A673 (cell line): ENCODE measurements at regions not wholly inside any gene's neighbourhood (a gene's known extent, or its start where the extent isn't known, plus 50 kb on each side); places are given as distances from the start of the nearest gene placed in this dataset.

ENCODE experiments used
- BruUV-seq: library from RNA; stranded (reverse); fragments of 400-500 nt; replicated peaks from 2 replicates; lab custom pipeline; 2021; lab: Mats Ljungman, UMichigan
- CTCF ChIA-PET: fragments of 300-600 bp; sonication (Branson Sonifier 250); formaldehyde crosslinking; loops from one replicate; lab custom pipeline; 2022; ENCODE audit warnings: antibody characterized with exemption; lab: Charles Lee
- POLR2A ChIA-PET: fragments of 300-600 bp; sonication (Branson Sonifier 250); formaldehyde crosslinking; loops from one replicate; lab custom pipeline; 2022; ENCODE audit warnings: antibody characterized with exemption; ENCODE audit not compliant: low non-redundant PET; lab: Charles Lee
- DNase-seq: peaks from one replicate; pipeline ENCODE4 v3.0.0-alpha.2; 2015; ENCODE audit warnings: low spot score
- H3K27ac ChIP-seq: fragments of 200-600 bp; sonication (generic); 2 replicates; pipeline ENCODE4 v1.5.1; 2016; ENCODE audit warnings: mixed run types, low read depth, mild to moderate bottlenecking, mixed read lengths, antibody characterized with exemption, low read length; ENCODE audit not compliant: poor library complexity, severe bottlenecking
- H3K27me3 ChIP-seq: fragments of 200-600 bp; sonication (generic); replicated peaks from 2 replicates; pipeline ENCODE4 v1.6.1; 2017; ENCODE audit warnings: mixed run types, low read depth, mild to moderate bottlenecking, mixed read lengths, antibody characterized with exemption, low read length; ENCODE audit not compliant: insufficient read depth, poor library complexity
- H3K36me3 ChIP-seq: fragments of 200-600 bp; sonication (generic); 2 replicates; pipeline ENCODE4 v1.6.1; 2016; ENCODE audit warnings: mixed run types, mild to moderate bottlenecking, mixed read lengths, antibody characterized with exemption, low read length; ENCODE audit not compliant: insufficient read depth, poor library complexity, severe bottlenecking
- H3K4me1 ChIP-seq: fragments of 200-600 bp; sonication (generic); 2 replicates; pipeline ENCODE4 v1.6.1; 2017; ENCODE audit warnings: mixed run types, mild to moderate bottlenecking, mixed read lengths, antibody characterized with exemption, low read length; ENCODE audit not compliant: insufficient read depth, poor library complexity, severe bottlenecking
- H3K4me3 ChIP-seq: fragments of 200-600 bp; sonication (generic); 2 replicates; pipeline ENCODE4 v1.5.1; 2016; ENCODE audit warnings: low read depth, mixed run types, mild to moderate bottlenecking, mixed read lengths, low read length; ENCODE audit not compliant: poor library complexity, severe bottlenecking
- H3K9me3 ChIP-seq: fragments of 200-600 bp; sonication (generic); 2 replicates; pipeline ENCODE4 v1.6.1; 2016; ENCODE audit warnings: mixed run types, low read depth, mild to moderate bottlenecking, mixed read lengths, antibody characterized with exemption, low read length; ENCODE audit not compliant: poor library complexity, severe bottlenecking
- EZH2 ChIP-seq: fragments of 200-600 bp; sonication (generic); IDR thresholded peaks from 2 replicates; pipeline ENCODE4 v1.6.1; 2017; ENCODE audit warnings: borderline replicate concordance, low read depth, mild to moderate bottlenecking, mixed read lengths, antibody characterized with exemption, low read length; ENCODE audit not compliant: poor library complexity, severe bottlenecking
- intact Hi-C: fragments of 100-400 bp; cut with micrococcal nuclease; formaldehyde crosslinking; loops from one replicate; pipeline ENCODE4 v1.10.0; 2022; ENCODE audit not compliant: unreplicated experiment
- TF ChIP-seq, protein P1 (sequence below): fragments of 300-800, 200-600 bp; sonication (generic); conservative IDR thresholded peaks from 2 replicates; pipeline ENCODE4 v1.5.1; 2017; ENCODE audit warnings: low read depth, mild to moderate bottlenecking, antibody characterized with exemption, low read length, moderate library complexity, mixed read lengths

DNA sequence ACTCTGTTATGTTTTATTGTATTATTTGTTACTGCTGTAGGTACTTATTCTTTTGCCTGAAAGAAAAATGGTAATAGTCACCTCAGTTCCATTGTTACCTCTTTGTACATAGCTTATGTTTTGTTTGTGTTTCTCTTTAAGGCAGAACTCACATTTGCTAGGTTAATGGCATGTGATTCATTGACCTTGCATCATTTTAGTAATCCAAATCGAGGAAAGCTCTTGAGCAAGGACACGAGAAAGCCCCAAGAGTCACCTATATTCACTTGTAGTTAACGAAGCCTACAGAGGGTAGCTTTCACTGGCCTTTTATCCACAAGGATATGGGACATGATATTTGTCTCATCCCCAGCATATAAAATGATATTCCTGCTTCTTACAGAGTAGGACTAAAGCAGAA, 1765.2 kb downstream of the NCAM2 start:
- no peaks in the 10 kb centered on the region for H3K4me1 ChIP-seq
- BruUV-seq = no TSS peak
- H3K27ac ChIP-seq = no peak overlapping the region
- DNase-seq = no peak
- TF ChIP-seq, protein P1, sequence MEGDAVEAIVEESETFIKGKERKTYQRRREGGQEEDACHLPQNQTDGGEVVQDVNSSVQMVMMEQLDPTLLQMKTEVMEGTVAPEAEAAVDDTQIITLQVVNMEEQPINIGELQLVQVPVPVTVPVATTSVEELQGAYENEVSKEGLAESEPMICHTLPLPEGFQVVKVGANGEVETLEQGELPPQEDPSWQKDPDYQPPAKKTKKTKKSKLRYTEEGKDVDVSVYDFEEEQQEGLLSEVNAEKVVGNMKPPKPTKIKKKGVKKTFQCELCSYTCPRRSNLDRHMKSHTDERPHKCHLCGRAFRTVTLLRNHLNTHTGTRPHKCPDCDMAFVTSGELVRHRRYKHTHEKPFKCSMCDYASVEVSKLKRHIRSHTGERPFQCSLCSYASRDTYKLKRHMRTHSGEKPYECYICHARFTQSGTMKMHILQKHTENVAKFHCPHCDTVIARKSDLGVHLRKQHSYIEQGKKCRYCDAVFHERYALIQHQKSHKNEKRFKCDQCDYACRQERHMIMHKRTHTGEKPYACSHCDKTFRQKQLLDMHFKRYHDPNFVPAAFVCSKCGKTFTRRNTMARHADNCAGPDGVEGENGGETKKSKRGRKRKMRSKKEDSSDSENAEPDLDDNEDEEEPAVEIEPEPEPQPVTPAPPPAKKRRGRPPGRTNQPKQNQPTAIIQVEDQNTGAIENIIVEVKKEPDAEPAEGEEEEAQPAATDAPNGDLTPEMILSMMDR = no peak
- TF ChIP-seq EZH2 = no peak
- H3K9me3 ChIP-seq = no peaks in the 10 kb centered on the region
- POLR2A ChIA-PET = no interaction called here
- H3K4me3 ChIP-seq = no peak overlapping the region
- no peaks in the 10 kb centered on the region for H3K27me3 ChIP-seq
- CTCF ChIA-PET = no interaction called here
- intact Hi-C loops = no loop called here
- no peaks in the 10 kb centered on the region for H3K36me3 ChIP-seq

DNA sequence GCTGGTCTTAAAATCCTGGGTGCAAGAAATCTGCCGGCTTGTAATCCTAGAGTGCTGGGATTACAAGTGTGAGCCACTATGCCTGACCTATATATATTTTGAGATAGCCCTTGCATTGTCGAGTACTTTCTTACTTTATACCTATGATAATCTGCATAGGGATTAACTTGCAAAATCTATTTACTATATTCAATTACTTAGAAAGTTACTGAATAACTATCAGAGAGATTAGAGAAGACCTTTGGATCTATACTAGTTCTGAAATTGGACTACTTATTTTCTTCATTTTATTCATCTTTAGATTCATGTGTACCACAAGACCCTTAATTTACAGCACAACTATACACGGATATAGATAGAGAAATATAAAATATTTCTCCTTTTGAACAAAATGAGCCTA, 1766.0 kb downstream of the NCAM2 start:
- Histone ChIP-seq H3K27me3 (no peaks in the 10 kb centered on the region), H3K4me1 (no peaks in the 10 kb centered on the region), H3K27ac (no peak overlapping the region), H3K4me3 (no peak overlapping the region), H3K9me3 (no peaks in the 10 kb centered on the region), H3K36me3 (no peaks in the 10 kb centered on the region)
- TF ChIP-seq EZH2 = no peak
- TF ChIP-seq, protein P1 = no peak
- no peak for DNase-seq
- no TSS peak for BruUV-seq
- ChIA-PET POLR2A (no interaction called here), CTCF (no interaction called here)
- intact Hi-C loops = no loop called here

DNA sequence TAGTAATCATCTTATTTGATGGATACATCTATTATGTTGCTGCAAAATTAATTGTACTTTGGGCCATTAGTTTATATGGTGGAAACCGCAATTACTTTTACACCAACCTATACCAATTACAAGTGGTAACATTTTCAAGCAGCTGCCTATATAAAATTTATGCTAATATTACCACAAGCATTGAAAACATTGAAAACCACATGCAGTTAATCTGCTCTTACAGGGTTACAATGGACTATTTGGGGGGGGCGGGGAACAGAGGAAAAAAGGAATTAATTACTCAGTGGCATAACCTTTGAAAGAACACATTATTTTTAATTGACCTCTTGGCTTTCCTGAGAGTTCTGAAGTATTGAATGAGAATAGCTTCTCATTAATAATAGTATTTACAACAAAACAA, 1793.2 kb downstream of the NCAM2 start:
- H3K27ac ChIP-seq = peak overlapping the region; percentile 7
- peaks cover 8% of the 10 kb centered on the region for H3K9me3 ChIP-seq
- no peak overlapping the region for H3K4me3 ChIP-seq
- ChIA-PET POLR2A (no interaction called here), CTCF (interaction anchor here (0.6 to 0.7 kb wide), 3 partner anchors 559 to 1553 kb away, joined by 6 to 8 read pairs (median 6); no protein-coding TSS in a partner anchor)
- TF ChIP-seq, protein P1 = no peak
- TF ChIP-seq EZH2 = no peak
- no TSS peak for BruUV-seq
- peaks cover 12% of the 10 kb centered on the region for H3K4me1 ChIP-seq
- intact Hi-C loops = loop anchor here (1.0 to 10.0 kb wide), 3 partner anchors 216 to 1559 kb away; no protein-coding TSS in a partner anchor
- H3K27me3 ChIP-seq = no peaks in the 10 kb centered on the region
- H3K36me3 ChIP-seq = no peaks in the 10 kb centered on the region
- DNase-seq = peak; percentile 74
